Osteocyte (in vitro differentiated cells): ENCODE measurements at regions not wholly inside any gene's neighbourhood (a gene's known extent, or its start where the extent isn't known, plus 50 kb on each side); places are given as distances from the start of the nearest gene placed in this dataset.

Source experiments
- DNase-seq: peaks from one replicate; pipeline ENCODE4 v3.0.0; 2021; ENCODE audit warnings: mixed read lengths; ENCODE audit not compliant: unreplicated experiment; ENCODE audit errors: extremely low spot score
- H3K27ac Mint-ChIP-seq: one replicate; pipeline ENCODE4 v1.8.0; 2021; ENCODE audit warnings: mild to moderate bottlenecking, mixed read lengths; ENCODE audit not compliant: unreplicated experiment
- H3K27me3 Mint-ChIP-seq: one replicate; pipeline ENCODE4 v1.8.0; 2021; ENCODE audit warnings: mixed read lengths; ENCODE audit not compliant: unreplicated experiment
- H3K36me3 Mint-ChIP-seq: one replicate; pipeline ENCODE4 v1.8.0; 2021; ENCODE audit warnings: mixed read lengths; ENCODE audit not compliant: unreplicated experiment
- H3K4me1 Mint-ChIP-seq: one replicate; pipeline ENCODE4 v1.8.0; 2021; ENCODE audit warnings: mixed read lengths; ENCODE audit not compliant: unreplicated experiment
- H3K4me3 Mint-ChIP-seq: one replicate; pipeline ENCODE4 v1.8.0; 2021; ENCODE audit warnings: mild to moderate bottlenecking, moderate library complexity, mixed read lengths; ENCODE audit not compliant: unreplicated experiment
- H3K9me3 Mint-ChIP-seq: one replicate; pipeline ENCODE4 v1.8.0; 2021; ENCODE audit warnings: mixed read lengths; ENCODE audit not compliant: unreplicated experiment
- CTCF ChIP-seq: fragments of 200-600 bp; sonication (generic); IDR thresholded peaks from 2 replicates; pipeline ENCODE4 v1.5.0; 2021; ENCODE audit warnings: antibody characterized with exemption, mild to moderate bottlenecking, moderate library complexity

GRCh38 chr15:98554272-98555172 is 93.8 kb upstream of the IGF1R start:
- no peaks in the 10 kb centered on the region for H3K36me3 Mint-ChIP-seq
- H3K27me3 Mint-ChIP-seq: peaks cover 44% of the 10 kb centered on the region
- no peak for DNase-seq
- no peaks in the 10 kb centered on the region for H3K4me1 Mint-ChIP-seq
- H3K4me3 Mint-ChIP-seq: no peak overlapping the region
- no peak overlapping the region for H3K27ac Mint-ChIP-seq
- no peaks in the 10 kb centered on the region for H3K9me3 Mint-ChIP-seq
- no peak for TF ChIP-seq CTCF

- DNase-seq: no peak
- no peak overlapping the region for H3K4me3 Mint-ChIP-seq
- peaks cover 48% of the 10 kb centered on the region for H3K27me3 Mint-ChIP-seq
- H3K9me3 Mint-ChIP-seq: no peaks in the 10 kb centered on the region
- no peaks in the 10 kb centered on the region for H3K4me1 Mint-ChIP-seq
- no peak for TF ChIP-seq CTCF
- H3K27ac Mint-ChIP-seq: no peak overlapping the region
- no peaks in the 10 kb centered on the region for H3K36me3 Mint-ChIP-seq
Measured at GRCh38 chr15:98555173-98555515, 93.2 kb upstream of the IGF1R start.

- Mint-ChIP-seq H3K27me3 (peaks cover 58% of the 10 kb centered on the region), H3K4me1 (no peaks in the 10 kb centered on the region), H3K4me3 (no peak overlapping the region), H3K36me3 (no peaks in the 10 kb centered on the region), H3K27ac (no peak overlapping the region), H3K9me3 (no peaks in the 10 kb centered on the region)
- TF ChIP-seq CTCF: no peak
- DNase-seq: no peak
Measured at GRCh38 chr15:98556321-98556720, 92.0 kb upstream of the IGF1R start.

- Mint-ChIP-seq H3K4me1 (no peaks in the 10 kb centered on the region), H3K27me3 (peaks cover 39% of the 10 kb centered on the region), H3K36me3 (no peaks in the 10 kb centered on the region), H3K27ac (no peak overlapping the region), H3K9me3 (no peaks in the 10 kb centered on the region), H3K4me3 (no peak overlapping the region)
- TF ChIP-seq CTCF: no peak
- peak; percentile 48 for DNase-seq
Measured at GRCh38 chr15:98560338-98560737, 88.0 kb upstream of the IGF1R start.

GRCh38 chr15:98561169-98561941 is 87.0 kb upstream of the IGF1R start:
- Mint-ChIP-seq H3K27me3 (peaks cover 37% of the 10 kb centered on the region), H3K9me3 (no peaks in the 10 kb centered on the region), H3K27ac (no peak overlapping the region), H3K4me1 (no peaks in the 10 kb centered on the region), H3K36me3 (no peaks in the 10 kb centered on the region), H3K4me3 (no peak overlapping the region)
- no peak for TF ChIP-seq CTCF
- peak; percentile 40 for DNase-seq
